HG02798 (cell line): ENCODE measurements at regions not wholly inside any gene's neighbourhood (a gene's known extent, or its start where the extent isn't known, plus 50 kb on each side); places are given as distances from the start of the nearest gene placed in this dataset.

ENCODE experiments used
- ATAC-seq: cut with Tn5 transposase; IDR thresholded peaks from one replicate; pipeline ENCODE4 v1.9.1; 2021; ENCODE audit warnings: mild to moderate bottlenecking; ENCODE audit not compliant: unreplicated experiment, poor library complexity

DNA sequence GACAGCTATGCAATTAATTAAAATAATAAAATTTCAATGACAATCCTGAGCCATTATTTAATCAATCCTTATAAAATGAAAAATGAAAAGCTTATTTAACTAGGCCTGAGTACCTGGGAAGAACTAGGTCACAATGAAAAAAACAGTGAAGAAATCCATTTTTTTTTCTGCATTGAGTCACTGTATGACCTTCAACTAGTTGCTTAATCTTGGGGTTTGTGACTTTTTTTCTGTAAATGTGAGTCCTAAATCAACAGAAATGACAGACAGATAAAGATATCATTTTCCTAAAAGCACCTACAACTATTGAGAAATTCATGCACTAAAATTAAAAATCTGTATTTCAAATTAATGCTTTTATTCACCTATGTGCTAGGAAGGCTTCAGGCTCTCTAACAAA, 96.8 kb downstream of the TMEM26 start:
- ATAC-seq, result no peak

DNA sequence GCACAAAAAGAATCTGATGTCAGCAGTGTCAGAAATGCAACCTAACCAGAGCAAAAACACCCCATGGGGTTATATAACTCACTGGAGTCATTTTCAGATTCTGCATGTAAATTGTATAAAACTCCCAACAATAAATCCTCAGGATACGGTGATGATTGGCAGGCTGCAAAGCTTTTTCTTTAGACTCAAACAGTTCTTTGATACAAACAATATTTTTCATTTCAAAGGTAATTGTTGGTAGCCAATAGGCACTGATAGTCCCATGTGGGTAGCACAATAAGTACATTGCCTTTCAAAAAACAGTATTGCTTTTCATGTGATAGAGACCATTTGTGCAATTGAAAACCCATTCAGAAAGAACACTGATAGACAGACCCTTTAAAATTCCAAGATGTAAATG, 98.0 kb downstream of the TMEM26 start:
- no peak for ATAC-seq

DNA sequence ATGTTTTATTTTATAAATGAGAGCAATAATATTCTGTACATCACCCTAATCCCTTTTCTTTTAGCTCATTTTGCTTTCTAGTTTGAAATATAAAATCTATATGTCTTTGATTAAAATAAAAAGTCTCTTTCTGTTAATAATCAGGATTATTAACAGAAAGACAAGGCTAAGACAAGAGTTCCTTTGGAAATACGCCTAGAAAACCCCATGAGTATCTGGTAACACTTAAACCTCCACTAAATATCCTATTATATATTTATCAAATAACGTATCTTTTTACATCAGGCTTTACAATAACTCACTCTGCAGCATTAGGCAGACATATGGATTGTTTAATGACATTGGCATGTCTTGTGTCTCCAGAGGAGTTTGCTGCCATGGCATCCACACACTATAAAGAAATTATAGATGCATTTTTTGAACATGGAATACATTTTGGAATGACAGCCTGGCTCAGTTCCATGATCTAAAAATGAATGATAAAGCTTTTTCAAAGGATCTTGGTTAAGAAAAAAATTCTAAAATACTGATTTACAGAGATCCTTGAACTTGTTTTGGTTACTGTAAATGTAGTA, 98.7 kb downstream of the TMEM26 start:
- ATAC-seq, result no peak

DNA sequence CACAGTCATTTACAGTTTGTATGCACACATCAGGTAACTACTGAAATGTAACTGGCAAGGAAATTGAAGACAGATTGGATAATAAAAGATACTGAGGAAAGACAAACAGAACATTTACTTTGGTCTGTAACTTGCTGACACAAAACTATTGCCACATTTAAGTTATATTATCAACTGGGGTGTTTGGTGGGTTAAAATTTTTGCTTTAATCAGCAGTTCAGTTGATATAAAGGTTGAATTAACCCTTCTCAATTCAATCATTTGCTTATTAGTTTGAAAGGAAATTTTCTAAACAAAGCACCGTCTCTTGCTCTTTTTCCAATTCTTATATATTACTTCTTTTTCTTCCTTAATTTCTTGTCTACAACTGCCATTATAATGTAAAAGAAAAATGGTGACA, 102.4 kb downstream of the TMEM26 start:
- ATAC-seq, result no peak

DNA sequence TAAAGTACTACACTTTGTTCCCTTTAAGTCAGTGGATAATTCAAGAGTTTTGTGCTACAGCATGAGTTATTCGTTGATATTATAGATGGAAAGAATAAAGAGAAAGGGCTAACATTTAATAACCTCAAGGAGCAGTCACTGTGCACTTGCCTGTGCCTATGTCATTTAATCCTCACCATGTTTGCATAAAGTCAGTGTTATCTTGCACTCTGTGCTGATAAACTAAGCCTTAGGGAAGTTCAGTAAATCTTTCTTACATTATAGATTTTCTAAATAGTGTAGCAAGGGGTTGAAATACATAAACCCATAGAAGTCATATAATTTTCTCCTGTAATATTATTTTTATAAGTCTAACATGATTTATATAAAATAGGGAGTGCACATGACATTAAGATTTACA, 103.1 kb downstream of the TMEM26 start:
- no peak for ATAC-seq

DNA sequence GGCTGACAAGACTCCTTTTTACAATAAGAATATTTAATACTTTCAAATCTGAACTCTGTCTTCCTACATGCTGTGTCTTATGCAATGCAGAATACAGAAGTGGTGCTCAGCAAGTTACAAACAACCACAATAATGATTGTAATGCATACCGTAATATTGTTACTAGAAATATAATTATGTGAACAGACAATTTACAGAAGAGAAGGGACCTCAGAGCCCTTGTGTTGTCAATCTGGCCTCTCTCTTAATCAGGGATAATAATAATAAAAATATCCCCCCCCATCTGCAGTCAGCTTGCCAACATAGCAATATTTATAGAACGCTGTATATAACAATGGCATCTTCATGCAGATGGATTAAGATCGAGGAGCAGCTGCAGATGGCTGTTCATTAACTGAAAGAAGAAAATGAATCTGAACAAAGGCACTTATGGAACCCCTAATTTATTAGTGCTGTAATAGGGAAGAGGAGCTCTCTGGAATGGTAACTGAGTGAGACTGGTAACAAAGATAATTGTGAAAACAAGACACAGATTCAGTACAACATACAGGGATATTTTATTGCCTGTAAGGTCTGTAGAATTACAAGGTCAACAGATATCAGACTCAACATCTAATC, 106.3 kb downstream of the TMEM26 start:
- ATAC-seq, result no peak

DNA sequence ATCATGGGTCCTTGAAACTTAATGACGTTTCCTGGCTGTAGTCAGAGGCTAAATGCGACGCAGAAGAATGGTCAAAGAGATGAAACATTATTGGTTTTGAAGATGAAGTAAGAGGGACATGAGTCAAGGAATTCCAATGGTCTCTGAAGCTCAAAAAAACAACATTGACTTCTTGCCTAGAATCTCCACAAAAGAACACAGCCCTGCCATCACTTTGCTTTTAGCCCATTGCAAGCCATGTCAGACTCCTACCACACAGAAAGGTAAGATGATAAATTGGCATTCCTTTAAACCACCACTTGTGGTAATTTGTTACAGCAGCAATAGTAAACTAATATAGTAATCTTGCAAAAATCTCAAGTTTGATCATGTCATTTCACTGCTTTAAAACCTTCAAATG, 109.4 kb downstream of the TMEM26 start:
- no peak for ATAC-seq

DNA sequence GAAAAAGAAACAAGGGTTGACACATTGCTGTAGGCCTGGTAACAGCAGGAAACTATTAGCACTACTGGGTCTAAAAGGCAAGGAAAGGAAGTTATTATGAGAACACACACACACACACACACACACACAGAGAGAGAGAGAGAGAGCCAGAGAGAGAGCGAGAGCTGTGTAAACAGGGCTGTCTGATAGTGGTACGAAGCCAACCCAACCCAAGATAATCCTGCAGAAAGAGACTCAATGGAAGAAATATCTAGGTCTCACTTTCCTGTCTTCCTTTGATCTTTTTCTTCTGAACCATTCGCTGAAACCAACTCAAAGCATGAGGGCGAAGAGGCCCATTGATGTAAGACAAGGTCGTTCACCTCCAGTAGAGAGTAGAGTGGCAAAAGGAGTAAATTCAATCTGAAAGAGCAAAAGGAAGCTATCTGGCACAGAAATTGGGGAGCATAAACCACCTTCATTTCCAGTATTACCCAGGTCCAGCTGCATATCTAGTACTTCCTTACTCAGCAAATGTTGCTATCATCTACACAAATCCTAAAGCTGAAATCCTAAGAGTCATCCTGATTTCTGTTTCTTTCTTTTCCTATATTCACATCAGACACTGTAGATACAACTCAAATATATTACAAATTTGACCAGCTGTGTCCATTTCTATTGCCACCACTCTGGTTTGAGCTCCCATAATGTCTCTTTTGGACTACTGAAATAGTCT, 110.2 kb downstream of the TMEM26 start:
- ATAC-seq, result no peak

DNA sequence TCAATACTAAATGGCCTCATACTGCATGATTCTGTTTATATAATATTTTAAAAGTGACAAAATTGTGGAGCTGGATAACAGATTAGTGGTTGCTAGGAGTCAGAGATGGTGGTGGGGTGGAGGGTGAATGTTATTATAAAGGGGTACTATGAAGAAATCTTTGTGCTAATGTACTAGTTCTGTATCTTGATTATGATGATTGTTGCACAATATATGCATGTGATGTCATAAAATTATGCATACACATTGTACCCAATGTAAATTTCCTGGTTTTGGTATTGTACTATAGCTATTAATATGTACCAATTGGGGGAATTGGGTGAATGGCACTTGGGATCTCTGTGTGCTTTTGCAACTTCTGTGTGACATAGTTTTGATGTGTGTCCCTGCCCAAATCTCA, 112.2 kb downstream of the TMEM26 start:
- no peak for ATAC-seq

DNA sequence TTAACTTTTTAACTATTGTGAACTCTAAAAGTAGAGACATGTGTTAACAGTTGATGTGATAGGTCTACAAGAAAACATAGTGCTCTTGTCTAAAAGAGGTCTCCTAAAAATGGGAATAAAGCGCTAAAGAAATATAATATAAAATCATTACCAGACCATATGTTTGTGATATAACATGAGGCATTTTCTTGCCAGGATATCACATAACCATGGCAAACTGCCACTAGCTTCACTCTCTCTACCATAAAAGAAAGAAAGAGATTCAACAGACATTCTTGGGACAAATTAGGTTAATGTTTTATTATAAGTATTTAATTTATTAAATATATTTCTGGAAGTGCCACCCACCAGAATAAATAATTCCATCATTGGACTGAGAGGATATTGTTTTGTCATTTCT, 115.0 kb downstream of the TMEM26 start:
- no peak for ATAC-seq

DNA sequence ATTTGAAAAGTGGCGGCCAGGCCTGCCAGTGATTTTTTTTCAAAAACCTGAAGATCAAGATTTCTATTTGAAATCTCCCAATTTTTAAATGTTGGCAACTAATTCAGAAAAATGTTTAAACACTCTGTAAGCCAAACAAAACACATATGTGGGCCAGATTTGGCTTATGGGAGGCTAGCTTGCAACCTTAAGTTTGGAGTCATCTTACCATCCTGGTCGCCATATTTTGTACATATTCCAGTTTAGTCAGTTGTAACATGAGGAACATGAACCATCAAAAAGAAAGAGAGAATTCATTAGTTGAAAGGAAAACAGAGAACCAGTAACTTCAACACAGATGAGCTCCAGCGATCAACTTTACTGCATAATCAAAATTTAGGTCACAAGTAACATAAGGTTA, 115.4 kb downstream of the TMEM26 start:
- no peak for ATAC-seq

DNA sequence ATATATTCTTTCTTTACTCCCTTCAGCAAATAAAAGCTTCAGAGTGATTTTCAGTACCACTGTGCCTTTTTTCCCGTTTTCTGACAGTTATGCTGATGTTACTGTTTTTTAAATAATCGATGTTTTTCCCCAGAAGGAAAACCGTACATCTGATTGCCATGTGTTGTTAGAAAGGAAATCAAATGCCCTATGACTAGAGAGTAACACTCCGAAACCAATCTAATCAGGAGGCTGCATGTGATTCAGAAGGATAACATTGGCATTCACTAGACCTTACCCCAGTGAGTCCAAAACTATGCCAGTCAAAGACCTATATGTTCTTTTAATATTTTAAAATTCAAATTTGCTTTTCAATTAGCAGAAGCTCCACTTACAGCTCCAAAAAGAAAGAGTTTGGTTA, 116.3 kb downstream of the TMEM26 start:
- no peak for ATAC-seq

DNA sequence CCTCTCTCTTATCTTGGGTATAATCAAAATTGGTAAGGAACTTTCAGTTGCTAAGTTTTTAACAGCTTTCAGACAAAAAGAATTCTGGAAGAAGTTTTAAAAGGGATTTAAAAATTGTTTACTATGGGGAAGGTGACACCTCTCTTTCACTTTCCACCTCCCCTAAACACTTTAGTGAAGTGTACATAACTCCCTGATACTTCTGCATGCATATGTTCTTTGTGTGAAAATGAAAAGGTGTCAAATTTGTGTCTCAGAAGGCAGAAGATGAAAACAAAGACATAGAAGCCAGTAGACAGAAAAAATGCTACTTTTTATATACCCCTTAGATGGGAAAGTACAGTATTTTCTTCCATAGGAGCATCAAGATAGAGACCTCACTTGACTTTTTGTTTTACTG, 117.8 kb downstream of the TMEM26 start:
- peak; percentile 45 for ATAC-seq

DNA sequence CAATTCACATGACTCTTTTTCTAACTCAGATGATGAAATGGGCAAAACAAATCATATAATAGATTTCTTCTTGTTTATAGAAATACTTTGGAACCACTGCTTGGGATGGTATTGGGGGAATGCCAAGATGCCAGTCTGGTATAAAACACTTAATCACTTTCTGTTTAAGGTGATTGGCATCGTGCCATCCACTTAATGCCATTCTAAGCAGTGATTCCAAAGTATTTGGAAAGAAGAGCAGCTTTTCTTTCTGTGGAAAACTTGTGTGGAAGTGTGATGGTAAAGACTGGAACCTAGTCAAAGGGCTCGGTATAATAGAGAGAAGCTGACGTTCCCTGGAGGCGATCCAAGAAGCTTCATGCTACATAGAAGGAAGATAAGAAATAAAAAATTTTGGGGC, 120.6 kb downstream of the TMEM26 start:
- ATAC-seq, result no peak

DNA sequence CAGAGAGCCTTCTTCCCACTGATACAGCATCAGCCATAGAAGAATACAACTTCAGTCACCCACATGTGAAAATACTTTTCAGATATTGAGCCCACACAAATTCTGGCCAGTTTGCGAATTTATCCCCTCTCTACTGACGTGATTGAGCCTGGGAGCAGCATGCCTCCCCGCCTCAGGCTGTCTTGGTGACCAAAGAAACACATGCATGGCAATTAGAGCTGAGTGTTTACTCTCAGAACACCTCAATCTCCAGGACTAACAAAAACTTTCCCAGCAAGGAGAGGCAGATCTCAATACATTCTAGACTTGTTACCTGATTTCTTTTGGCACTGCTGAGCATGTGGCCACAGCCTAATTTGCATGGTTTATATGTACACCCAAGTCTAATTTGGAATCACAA, 122.5 kb downstream of the TMEM26 start:
- peak; percentile 55 for ATAC-seq

DNA sequence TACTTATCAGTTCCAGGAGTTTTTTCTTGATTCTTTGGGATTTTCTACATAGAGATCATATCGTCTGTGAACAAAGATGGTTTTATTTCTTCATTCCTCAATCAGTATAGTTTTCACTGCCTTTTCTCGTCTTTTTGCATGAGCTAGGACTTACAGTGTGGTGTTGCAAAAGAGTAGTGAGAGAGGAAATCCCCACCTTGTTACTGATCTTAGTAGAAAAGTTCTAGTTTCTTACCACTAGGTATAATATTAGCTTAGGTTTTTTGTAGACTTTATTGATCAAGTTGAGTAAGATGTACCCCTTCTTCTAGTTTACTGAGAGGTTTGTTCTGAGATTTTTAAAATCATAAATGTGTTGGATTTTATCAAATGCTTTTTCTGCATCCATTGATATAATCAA, 123.3 kb downstream of the TMEM26 start:
- ATAC-seq, result peak; percentile 80

DNA sequence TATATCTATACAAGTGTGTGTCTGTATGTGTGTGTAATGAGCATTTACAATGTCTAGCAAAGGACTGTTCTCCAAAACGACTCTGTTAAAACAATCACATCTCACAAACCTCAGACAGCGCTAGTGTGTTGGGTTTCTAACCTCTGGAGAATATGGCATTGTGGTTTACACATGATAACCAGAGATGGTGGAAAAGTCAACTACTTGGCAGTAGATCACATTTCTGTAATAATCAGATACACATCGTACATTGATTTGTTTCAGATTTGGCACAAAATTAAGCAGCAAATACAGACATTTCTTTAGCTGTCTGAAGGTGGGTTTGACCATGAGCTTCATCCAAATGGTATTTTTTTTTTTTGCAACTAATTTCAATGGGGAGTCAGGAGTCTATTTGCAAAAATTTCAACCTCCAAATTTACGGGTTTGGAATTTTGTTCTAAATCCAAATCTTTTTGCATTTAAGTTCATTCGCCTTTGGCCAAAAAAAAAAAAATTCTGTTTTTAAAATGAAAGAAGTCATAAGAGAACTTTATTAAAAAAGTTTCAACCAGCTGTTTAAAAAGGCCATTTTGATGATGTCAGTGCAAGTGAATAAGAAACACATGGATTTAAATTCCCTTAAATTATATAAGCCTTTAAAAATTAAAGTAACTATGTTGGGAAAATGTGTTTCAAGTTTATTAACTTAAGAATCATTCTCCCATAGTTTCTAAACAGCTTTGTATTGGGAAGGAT, 127.8 kb downstream of the TMEM26 start:
- ATAC-seq, result no peak

DNA sequence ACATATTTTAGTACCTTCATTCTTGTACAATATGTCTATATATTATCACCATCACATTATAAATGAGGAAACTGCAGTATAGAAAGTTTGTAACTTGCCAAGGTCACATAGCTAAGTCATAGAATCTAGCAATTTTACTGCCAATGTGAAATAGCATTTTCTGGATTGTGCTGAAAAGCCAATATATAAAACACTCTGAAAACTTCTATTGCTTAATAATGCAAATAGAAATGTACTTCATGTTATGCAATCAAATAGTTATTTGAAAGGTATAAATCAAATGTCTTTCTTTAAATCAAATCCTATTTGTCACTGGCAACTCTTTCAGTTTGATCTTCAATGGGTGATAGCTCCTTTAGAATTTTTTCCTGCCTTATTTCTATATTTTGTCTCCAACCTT, 129.5 kb downstream of the TMEM26 start:
- no peak for ATAC-seq

DNA sequence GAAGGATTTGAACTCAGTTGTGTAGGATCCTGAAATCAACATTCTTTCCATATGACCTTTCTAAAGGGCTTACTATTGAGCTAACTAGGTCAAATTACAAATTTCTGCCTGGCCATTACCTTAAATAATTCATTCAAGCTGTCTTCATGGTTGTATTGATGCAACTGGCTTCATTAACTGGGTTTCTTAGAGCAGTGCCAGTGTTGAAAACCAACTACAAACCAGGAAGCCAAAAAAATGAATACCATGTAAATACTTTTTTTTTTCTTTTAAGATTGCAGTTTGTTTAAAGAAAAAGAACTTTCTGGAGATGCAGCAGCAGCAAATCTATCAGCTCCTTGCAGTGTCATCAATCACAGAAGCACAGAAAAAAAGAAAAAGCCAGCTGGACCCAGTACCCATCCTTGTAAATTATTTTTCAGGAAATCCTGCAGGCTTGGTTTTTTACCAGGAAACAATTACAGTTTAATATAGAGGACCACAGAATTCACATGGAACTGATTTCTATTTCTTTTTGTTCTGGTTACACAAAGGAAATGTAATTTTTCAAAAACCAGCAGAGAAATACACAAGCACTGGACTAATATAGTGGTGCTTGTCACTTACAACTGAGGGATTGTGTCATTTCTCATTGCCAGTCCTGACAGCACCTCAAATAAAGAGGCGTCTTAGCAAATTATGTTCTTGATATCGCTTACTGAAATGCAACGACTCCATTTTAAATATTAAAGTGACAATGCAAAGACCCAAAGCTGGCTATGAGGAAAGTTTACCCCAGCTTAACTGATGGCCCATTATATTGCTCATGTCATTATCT, 131.9 kb downstream of the TMEM26 start:
- no peak for ATAC-seq

DNA sequence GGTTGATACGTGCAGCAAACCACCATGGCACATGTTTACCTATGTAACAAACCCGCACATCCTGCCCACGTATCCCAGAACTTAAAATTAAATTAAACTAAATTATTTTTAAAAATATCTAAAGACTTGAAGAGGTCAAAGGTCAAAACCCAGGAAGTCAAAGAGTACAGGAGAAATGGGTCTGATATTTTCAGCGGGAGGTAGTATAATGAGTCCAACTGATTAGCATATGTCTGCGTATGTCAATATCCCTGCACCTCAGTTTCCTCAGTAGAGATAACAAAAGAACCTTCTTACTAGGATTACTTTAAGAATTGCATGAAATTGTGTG, 133.0 kb downstream of the TMEM26 start:
- ATAC-seq, result no peak
